ELR (cell line): ENCODE measurements at regions not wholly inside any gene's neighbourhood (a gene's known extent, or its start where the extent isn't known, plus 50 kb on each side); places are given as distances from the start of the nearest gene placed in this dataset.
A peak's percentile ranks its signal among the peaks of the same experiment; 100 is the strongest.

Experiments
- DNase-seq: peaks from one replicate; pipeline ENCODE4 v3.0.0-alpha.2; 2015; ENCODE audit warnings: low read depth

DNA sequence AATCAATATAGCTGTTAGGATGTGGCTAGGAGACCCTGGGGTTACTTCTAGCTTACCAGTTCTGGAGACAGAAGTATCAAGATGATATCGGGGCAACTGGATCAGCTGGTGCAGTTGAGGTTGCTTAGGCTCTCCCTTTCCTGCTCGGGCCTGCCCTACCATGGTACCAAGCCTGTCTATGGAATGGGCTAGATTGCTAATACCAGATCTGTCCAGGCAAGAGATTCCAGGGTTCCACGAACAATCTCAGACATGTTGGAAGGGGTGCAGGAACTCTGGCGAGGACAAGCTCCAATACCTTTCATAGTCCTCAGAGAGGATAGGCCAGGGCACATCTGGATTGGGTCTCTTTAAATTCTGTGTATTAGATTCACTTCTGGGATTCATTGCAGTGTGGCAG lies 53.8 kb downstream of the ADM start:
- no peak for DNase-seq

DNA sequence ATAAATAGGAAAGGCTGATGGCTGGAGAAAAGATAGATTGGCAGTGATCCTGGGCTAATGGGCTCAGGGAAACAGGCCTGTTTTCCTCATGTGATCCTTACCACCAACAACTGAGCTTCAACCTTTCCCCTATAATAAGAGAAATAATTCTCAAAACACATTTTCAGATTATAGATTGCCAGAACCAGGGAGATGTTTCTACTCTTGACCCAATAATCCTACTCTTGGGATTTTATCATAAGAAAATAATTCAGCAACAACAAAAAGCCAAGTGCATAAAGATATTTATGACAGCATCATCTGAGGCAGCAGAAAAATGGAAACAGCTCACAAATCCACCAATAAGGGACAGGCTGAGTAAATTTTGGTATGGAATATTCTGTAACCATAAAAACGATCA lies 54.3 kb downstream of the ADM start:
- DNase-seq = no peak

DNA sequence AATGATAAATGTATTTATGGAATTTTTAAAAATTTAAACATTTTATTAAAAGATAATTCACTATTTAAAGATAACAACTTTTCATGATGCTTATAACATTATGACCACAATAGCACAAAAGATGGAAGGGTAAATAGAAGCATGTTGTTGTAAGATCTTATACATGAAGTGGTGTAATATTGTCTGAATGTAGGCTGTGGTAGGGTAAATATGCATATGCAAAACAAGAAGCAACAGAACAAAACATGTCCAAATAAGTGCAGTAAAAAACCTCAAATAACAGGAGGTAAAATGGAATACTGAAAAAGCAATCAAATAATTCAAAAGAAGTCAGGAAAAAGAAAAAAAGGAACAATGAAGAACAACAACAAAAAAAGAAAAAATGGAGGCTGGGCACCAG lies 56.0 kb downstream of the ADM start:
- no peak for DNase-seq

DNA sequence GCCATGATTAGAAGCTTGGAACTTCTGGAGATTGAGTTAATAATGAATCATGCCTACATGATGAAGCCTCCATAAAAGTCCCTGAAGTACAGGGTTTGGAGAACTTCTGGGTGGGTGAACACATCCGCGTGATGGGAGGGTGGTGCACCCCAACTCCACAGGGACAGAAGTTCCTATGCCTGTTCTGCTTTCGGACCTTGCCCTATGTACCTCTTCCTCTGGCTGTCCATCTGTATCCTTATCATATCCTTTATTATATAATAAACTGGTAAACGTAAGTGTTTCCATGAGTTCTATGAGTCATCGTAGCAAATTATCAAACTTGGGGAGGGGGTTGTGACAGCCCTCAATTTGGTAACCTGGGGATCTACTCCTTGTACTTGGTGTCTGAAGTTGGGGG lies 60.2 kb downstream of the ADM start:
- no peak for DNase-seq

DNA sequence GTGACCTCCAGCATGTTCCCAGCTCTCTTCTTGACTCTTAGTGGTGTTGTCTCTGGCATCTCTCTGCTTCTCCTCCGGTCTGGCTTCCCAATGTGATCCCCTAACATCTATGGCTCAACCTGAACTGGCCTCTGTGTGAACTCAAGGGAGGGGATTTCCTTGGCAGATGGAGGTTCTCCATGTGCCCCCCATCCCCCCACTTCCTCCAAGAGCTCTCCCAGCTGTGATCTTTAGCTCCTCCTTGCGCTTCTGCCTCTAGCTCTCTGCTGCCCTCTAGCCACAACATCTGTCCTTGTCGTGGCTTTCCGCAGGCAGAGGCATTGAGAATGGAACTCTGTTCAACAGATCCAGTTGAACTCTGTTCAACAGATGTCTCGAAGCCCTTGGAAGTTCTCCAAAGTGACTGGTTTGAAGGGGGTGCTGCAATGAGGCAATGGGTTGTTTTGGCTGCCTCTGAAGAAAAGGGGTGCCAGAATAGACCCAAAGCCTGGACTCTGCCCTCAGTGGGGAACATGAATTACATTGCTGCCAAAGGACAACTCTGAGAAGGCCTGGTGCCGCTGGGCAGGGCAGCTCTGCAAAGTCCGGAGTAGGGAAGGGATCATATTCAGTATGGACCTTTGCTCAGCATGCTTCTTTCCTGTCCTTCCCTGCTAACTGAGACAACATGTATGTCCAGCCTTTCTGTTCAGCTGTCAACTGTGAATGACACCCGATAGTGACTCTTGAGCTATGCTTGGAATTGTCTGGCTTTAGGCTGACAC lies 61.9 kb downstream of the ADM start:
- DNase-seq = peak; percentile 91

DNA sequence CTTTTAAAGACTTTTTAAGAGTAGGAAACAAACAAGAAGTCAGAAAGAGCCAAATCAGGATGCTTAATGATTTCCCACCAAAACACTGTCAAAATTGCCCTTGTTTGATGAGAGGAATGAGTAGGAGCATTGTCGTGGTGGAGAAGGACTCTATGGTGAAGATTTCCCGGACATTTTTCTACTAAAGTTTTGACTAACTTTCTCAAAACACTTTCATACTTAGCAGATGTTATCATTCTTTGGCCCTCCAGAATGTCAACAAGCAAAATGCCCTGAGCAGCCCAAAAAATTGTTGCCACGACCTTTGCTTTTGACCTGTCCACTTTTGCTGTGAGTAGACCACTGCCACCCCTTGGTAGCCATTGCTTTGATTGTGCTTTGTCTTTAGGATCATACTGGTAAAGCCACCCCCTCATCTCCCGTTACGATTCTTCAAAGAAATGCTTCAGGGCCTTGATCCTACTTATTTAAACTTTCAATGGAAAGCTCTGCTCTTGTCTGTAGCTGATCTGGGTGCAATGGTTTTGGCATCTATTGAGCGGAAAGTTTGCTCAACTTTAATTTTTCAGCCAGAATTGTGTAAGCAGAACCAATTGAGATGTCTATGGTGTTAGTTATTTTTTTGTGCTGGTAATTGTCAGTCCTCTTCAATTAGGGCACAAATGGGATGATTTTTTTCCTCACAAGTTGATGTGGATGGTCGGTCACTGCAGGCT lies 67.2 kb downstream of the ADM start:
- DNase-seq = no peak

DNA sequence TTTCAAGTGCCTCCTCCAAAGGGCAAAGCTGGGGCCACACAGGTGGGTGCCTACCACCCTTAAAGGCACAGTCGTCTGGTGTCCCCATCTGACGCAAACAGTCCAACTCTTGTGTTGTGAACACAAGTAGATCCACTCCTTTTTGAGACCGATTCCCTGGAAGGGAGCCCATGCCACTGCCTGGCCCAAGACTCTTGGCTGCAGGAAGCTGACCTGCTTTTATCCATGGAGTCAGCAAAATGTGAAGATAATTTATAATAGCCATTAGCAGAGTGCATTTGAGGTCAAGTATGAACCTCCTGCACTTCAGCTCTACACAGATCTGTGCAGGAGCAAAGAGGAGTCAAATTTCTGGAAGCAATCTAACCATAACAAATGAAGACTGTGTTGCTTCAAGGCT lies 68.5 kb downstream of the ADM start:
- DNase-seq = no peak

DNA sequence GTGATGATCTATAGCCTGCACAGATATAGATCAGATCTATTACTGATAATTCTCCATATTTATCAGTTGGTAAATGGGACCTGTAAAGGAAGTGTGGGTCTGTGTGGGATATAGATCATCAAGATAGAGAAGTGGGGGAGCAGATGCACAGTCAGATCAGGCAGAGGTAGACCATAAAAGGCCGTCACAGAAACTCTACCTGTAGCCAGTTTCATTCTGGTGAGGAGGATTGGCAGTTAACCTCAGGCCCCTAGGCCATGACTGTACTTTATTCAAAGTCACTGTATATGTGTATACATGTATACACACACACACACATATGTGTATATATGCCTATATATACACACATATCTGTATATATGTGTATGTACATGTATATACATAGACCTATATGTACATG lies 69.1 kb downstream of the ADM start:
- DNase-seq = no peak

DNA sequence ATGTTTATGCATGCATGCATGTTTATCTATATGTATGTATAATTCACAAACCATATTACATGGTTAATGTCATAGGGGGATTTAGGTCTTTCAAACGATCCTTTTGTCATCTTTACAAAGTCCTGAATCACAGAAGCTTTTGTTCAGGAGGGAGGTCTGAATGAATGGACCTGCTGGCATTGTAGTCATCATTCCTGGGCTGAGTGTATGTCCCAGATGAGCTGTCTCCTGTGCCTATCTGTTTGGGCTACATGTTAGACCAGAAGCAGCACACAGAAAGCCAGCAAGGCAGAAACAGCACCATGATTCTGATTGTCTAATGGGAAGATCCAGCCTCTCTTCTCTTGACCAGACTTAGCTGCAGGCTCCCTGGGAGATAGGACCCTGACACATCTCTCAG lies 69.5 kb downstream of the ADM start:
- peak; percentile 60 for DNase-seq

DNA sequence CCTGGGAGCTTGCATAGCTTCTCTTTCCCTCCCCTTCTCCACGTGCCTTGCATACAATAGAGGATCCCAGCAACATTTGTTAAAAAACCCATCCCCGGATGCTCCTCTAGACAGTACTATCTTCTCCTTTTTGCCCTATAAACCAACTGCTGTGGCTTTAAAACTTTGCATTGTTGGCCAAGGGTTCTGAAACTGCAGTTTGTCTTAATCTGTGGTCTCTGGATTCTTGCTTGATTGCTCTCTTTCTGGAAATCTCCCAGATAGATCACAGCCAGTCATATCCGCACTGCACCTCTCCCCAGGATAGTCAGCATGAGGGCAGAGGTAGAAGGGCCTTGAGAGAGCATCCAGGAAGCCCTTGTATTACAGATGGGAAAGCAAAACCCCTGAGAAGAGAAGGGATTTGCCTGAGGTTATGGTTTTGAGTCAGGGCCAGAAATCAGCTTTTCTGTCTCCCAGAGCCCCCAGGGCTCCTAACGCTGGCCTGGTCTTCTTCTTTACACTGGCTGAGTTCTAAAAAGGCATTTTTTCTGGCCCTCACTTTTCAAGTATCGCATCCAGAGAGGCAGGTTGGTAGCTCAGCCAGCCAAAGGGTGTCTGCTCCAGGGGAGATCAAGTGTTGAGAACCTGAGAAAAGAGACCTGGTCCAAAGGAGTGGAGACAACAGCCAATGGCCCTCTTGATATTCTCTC lies 70.6 kb downstream of the ADM start:
- peak; percentile 94 for DNase-seq

DNA sequence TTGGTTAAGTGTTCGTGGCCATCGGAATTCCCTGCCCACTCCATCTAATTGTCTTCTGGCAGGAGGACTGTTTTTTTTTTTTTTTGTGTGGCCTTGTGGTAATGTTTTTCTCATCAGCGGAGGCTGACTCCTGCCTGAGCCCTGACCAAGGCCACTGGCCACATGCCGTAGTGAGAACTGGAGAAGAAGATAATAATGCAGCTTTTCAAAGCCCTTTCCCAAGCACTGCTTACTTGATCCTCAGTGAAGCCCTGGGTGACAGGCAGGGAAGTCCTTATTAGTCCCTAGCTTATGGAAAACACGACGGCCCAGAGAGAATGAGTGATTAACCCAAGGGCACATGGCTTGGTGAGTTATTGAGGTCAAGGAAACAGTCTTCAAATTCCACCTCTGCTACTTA lies 71.2 kb downstream of the ADM start:
- DNase-seq = peak; percentile 52

DNA sequence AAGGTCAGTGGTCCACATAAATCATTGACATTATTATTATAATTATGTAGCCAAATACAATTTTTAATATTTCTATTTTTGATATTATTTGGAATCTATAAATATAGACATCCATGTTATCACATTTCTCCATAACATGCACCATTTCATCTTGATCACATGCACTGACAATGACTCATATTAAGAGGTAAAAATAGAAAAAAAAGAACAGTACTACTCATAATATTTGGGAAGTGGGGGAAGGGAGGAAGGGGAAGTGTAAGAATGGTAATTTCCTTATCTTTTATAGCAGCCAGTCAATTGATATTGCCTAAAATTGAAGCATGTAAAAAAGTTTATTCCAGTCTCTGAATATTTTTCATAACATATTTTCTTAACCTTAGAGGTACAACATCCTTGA lies 72.3 kb downstream of the ADM start:
- peak; percentile 62 for DNase-seq

DNA sequence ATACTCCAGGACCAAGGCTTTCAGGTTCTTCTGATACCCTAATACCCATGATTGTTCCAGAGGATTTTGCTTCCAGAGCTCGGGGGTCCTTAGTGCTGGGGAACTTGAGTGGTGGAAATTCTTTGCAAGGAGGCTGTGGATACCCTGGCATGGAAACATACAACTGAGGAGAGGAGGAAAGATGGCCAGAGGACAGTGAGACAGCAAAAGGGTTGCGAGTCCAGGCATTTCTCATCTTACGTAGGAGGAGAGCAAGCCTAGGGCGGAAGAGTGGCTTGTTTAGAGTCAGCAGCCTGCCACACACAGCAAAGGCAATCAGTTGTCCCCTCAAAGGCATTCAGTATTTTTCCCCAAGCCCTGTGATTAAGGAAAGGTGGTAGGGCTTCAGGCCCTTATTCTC lies 73.5 kb downstream of the ADM start:
- no peak for DNase-seq

DNA sequence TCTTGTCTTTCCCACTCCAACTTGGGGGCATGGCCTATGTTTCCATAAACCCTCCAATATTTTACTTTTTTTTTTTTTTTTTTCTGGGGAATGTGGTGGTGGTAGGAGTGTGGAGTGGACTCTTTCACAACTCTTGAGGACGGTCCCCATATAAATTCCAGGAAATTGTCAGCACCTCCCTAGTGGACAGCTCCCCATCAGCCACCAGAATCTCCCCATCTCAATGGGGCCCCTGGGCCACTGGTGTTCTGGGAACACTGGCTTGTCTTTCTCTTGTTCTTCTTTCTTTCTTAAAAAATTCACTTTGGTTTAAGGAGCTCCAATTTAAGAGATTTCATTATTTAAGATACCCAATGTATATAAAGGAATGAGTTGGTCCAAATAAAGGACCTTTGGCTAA lies 74.1 kb downstream of the ADM start:
- peak; percentile 47 for DNase-seq

DNA sequence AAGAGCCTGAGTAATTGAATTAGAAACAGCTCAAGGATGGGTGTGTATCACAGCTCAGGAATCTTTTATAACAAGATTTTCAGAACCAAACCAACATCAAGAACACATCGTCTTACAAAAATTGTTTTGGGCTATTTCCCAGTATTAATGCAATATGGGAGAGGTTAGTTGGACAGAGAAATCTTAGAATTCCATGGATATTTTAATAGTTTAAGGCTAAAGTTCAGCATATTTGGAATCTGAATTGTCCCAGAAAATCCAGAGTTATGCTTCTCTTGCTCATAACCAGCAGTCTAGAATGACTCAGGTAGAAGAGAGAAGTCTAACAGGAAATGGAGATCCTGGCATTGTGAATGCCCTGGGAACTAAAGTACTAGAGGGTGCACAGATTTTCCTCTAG lies 74.6 kb downstream of the ADM start:
- DNase-seq = peak; percentile 61

DNA sequence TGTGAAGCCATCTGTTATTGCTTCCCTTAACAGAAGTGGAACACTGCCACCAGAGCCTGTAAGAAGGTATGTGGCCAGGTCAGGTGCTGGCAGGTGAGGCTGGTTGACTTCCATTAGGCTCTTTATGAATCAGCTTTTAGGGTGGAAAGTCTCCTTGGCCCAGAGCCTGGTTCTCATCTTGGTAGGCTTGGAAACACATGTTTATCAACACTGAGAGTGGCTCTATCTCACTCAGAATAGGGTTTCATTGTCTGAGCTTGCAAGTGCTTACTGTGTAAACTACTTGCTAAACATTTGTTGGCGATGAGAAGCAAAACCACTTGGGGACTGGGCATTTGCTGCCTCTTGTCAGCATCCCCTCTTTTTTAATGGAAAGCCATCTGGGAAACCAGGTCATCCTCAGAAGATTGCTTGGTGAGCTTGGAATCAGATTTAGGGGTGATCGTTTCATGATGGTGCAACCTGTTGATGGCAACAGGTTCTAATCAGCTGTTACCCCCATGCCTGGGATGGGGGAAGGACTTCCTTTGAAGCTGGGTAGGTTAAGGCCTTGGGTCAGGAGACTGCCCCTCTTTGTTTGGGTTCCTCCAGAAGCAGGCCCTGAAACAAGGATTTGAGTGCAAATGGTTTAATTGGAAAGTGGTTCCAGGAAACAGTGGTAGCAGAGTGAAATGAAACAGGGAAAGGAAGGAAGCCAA lies 75.0 kb upstream of the AMPD3 start:
- DNase-seq = peak; percentile 20

DNA sequence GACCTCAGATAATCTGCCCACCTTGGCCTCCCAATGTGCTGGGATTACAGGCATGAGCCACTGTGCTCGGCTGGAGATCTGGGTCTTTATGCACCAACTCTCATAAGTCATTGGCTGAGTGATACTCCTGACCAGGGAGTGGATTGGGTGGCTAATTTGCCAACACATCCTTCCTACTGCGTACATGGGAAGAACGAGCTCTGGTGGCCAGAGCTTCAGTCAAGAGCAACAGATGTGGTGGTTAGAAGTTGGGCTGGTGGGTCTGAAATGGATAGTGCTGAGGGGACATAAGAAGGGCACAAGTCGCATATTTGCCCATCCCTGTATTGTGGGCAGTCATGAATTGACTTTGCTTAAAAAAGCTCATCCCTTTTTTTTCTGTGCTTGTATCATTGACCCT lies 74.1 kb upstream of the AMPD3 start:
- DNase-seq = no peak

DNA sequence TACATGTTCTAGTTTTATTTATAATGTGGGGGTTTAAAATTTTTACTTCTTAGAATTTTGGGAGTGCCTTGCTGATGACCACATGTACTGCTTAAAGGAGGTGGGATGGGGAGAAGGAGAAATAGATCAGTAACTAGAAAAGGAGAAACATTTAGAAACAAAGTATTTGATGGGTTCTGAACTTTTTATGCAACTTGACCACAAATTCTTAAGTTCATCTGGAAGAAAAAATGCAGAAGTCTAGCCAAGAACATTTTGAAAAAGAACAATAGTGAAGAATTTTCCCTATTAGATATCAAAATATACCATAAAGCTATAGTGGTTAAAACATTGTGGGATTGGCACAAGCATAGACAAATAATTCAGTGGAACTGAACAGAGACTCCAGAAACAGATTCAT lies 73.3 kb upstream of the AMPD3 start:
- no peak for DNase-seq

DNA sequence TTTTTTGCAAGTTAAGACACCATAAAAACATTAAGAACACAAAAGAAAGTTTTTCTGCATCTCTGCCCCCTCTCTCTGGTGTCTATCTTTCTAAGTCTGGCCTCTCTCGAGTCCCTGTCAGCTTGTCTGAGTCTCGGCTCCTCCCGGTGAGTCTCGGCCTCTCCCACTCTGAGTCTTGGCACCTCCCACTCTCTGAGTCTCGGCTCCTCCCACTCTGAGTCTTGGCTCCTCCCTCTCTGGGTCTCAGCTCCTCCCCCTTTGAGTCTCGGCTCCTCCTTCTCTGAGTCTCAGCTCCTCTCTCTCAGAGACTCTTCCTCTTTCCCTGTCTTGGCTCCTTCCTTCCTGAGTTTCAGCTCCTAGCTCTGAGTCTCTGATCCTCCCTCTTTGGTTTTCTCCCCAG lies 72.5 kb upstream of the AMPD3 start:
- DNase-seq = peak; percentile 40

DNA sequence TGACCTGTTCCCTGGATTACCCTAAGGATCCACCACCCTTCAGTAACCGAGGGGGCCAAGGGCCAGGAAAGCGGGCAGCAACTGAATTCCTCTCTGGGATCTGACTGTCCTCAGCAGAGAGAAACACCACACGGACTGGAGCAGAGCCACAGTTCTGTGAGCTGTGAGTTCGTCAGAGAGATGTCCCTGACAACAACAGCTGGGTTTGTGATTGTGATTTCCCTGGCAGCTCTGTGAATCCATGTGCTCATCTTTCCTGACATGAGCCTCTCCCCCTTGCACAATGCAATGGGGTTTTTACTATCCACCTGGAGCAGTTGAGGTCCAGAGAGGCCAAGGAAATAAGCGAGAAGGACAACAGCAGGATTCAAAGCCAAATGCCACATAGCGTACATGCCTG lies 69.4 kb upstream of the AMPD3 start:
- no peak for DNase-seq

DNA sequence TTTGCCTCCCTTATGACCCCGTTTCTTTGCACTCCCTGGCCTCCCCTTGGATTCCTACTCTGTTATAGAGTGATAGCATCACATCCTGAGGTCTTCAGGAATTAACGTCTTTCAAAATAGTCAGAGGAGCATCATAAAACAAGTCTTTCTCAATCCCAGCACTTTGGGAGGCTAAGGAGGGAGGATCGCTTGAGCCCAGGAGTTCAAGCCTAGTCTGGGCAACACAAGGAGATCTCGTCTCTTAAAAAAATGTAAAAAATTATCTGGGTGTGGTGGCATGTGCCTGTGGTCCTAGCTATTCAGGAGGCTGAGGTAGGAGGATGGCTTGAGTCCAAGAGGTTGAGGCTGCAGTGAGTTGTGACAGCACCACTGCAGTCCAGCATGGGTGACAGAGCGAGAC lies 68.7 kb upstream of the AMPD3 start:
- no peak for DNase-seq

DNA sequence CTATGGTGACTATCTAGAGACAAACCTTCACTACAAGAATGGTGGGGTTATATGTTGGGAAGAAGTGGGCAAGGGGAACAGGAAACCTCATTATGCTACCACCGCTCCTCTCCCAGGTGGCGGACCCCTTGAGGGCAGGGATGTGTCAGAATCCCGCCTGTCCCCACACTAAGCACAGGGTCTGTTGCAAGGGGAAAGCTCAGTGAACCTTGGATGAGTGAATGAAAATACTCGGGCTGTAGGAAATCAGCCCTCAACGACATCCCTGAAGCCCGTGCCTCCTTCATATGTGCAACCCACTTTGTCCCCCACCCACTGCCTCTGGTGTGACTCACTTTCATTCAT lies 68.2 kb upstream of the AMPD3 start:
- DNase-seq = no peak
